Ectodermal cell (in vitro differentiated cells): ENCODE measurements at regions not wholly inside any gene's neighbourhood (a gene's known extent, or its start where the extent isn't known, plus 50 kb on each side); places are given as distances from the start of the nearest gene placed in this dataset.

Source experiments
- H3K27ac ChIP-seq: 2 replicates; pipeline ENCODE4 v1.7.0; 2013; ENCODE audit warnings: mild to moderate bottlenecking, low read depth, low read length; ENCODE audit not compliant: insufficient read depth, poor library complexity, severe bottlenecking
- H3K27me3 ChIP-seq: 2 replicates; pipeline ENCODE4 v1.7.0; 2013; ENCODE audit warnings: mild to moderate bottlenecking, low read length; ENCODE audit not compliant: insufficient read depth, control insufficient read depth, poor library complexity, severe bottlenecking
- H3K36me3 ChIP-seq: one replicate; pipeline ENCODE4 v1.7.0; 2013; ENCODE audit warnings: low read length; ENCODE audit not compliant: control insufficient read depth, insufficient read depth
- H3K4me1 ChIP-seq: one replicate; pipeline ENCODE4 v1.7.0; 2013; ENCODE audit warnings: low read length; ENCODE audit not compliant: control insufficient read depth, insufficient read depth
- H3K4me3 ChIP-seq: 2 replicates; pipeline ENCODE4 v1.7.0; 2013; ENCODE audit warnings: low read depth, low read length, control low read depth; ENCODE audit not compliant: insufficient read depth
- H3K9me3 ChIP-seq: 2 replicates; pipeline ENCODE4 v1.7.0; 2013; ENCODE audit warnings: mild to moderate bottlenecking, low read length, moderate library complexity; ENCODE audit not compliant: control insufficient read depth
- WGBS, 2 experiments: methylation state at CpG; one replicate each; pipeline ENCODE4 v1.1.7; 2013; ENCODE audit warnings: missing lambda C conversion rate in 2 of 2; 5-methylcytosine and 5-hydroxymethylcytosine counted together

DNA sequence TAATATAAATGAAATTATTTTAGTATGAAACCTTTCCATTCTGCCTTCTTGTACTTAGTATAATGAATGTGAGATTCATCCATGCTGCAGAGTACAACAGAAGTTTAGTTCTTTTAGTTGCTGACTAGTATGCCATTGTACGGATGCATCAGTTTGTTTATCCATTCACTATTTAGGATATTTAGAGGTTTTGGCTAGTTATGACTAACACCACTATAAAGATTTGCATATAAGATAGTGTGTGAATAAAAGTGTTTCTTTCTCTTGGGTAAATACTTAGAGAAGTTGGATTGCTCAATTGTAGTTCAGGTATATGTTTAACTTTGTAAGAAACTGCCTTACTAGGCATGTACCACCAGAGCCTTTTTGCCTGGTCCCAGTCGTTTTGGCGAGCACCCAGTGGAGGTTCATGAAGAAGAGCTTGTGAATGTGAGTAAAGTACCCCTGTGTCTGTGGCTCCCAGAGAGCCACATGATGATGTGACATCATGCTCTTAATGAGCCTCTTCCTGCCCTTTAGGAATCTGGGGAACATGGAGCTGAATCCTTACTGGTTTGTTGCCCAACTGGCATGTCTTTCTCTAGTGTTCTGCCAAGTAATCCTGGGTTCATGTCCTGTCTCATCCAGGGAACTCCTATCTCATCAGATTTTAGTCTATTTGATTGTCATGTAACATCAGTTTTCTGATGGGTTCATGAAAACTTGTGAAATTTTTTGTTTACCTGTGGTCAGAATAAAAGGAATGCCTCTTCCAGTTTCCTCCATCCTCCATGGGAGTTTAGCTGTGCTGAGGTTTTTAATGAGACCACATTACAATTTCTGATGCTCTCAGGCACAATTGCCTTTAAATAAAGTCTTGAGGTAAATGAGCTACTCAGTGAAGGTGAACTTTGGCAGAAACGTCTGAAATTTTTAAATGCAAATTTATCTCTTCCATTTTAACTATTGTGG, 234.8 kb downstream of the CASP12 start:
- Histone ChIP-seq H3K36me3 (no peaks in the 10 kb centered on the region), H3K27ac (no peak overlapping the region), H3K4me1 (no peaks in the 10 kb centered on the region), H3K9me3 (no peaks in the 10 kb centered on the region), H3K27me3 (no peaks in the 10 kb centered on the region), H3K4me3 (no peak overlapping the region)
- 95 to 100% methylated on average over 3 to 4 of the region's 4 CpGs for WGBS, 2 experiments

DNA sequence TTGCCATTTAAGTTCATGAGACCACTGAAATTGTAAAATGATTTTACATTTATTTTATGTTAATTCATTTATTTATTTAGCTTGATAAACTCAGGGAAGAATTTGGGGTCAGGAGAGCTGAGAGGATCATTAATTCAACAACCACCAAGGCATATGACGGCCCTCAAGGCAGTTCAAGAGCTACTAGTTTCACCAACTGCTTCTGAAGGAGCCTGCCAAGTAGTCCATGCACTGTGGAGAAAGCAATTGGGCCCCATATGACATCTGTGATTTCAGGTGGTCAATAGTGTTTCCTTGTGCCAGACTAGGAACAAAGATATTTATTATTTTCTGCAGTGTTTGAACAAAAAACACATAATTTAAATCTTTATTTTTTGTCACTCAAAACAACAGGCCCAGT, 236.4 kb downstream of the CASP12 start:
- Histone ChIP-seq H3K4me3 (no peak overlapping the region), H3K9me3 (no peaks in the 10 kb centered on the region), H3K27me3 (no peaks in the 10 kb centered on the region), H3K4me1 (no peaks in the 10 kb centered on the region), H3K36me3 (no peaks in the 10 kb centered on the region), H3K27ac (no peak overlapping the region)
- WGBS, 2 experiments: 94 to 100% methylated on average over 1 of the region's 1 CpG

- H3K36me3 ChIP-seq: no peaks in the 10 kb centered on the region
- 91 to 97% methylated on average over 5 of the region's 5 CpGs for WGBS, 2 experiments
- no peaks in the 10 kb centered on the region for H3K27me3 ChIP-seq
- no peak overlapping the region for H3K4me3 ChIP-seq
- no peaks in the 10 kb centered on the region for H3K9me3 ChIP-seq
- H3K27ac ChIP-seq: no peak overlapping the region
- H3K4me1 ChIP-seq: no peaks in the 10 kb centered on the region
These were observed 236.8 kb downstream of the CASP12 start for GRCh38 chr11:104661471-104661870.

DNA sequence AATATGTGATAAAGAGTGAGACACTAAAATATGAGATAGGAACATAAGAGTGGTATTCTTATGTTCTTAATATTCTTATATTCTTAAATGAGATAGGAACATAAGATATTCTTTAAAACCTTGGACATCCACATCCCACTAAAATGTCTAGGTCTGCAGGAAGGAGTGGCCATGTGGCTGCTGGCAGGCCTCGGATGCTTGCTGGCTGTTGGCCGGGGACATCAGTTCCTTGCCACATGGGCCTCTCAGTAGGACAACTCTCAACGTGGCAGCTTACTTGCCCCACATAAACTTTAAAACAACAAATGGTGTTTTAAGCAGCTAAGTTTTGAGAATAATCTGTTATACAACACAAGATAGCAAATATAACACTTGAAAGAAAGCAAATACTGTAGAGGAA, 240.1 kb downstream of the CASP12 start:
- 100% methylated on average over 2 to 3 of the region's 3 CpGs for WGBS, 2 experiments
- no peaks in the 10 kb centered on the region for H3K36me3 ChIP-seq
- H3K4me1 ChIP-seq: no peaks in the 10 kb centered on the region
- no peak overlapping the region for H3K27ac ChIP-seq
- no peaks in the 10 kb centered on the region for H3K27me3 ChIP-seq
- no peaks in the 10 kb centered on the region for H3K9me3 ChIP-seq
- H3K4me3 ChIP-seq: no peak overlapping the region

DNA sequence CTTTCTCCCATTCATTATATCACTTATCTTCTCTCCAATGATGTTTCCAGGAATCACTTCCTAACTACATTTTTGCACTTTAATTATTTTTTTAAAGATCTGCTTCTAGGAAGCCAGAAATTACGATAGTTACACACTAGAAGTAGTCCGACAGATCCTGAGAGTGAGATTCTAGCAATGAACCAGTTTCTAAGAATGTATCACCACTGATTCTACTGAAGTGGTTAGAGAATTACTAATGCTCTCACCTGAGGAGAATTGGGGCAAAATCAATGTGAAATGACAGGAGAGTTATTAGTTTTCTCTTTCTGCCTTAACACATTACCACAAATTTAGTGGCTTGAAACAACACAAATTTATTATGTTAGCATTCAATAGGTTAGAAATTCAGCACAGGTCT, 241.2 kb downstream of the CASP12 start:
- 92 to 93% methylated on average over 2 of the region's 2 CpGs for WGBS, 2 experiments
- H3K36me3 ChIP-seq: no peaks in the 10 kb centered on the region
- H3K4me3 ChIP-seq: no peak overlapping the region
- H3K27ac ChIP-seq: no peak overlapping the region
- H3K9me3 ChIP-seq: no peaks in the 10 kb centered on the region
- no peaks in the 10 kb centered on the region for H3K27me3 ChIP-seq
- no peaks in the 10 kb centered on the region for H3K4me1 ChIP-seq

DNA sequence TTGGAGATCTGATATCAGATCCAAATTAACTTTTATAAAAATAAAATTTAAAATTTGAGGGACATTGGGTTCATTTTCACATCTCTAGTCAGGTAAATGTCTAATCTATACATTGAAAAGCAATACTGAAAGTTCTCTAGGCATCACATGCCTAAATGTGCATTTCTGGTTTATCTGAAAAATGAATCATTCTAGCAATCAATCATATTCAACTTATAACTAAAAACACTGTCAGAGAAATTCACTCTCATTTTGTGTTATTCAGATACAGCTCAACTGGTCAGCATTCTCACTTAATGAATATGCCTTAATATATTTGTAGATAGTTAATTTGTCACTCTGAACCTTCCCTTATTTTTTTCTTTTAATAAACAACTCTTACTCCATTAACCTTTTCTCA, 243.2 kb downstream of the CASP12 start:
- Histone ChIP-seq H3K27me3 (no peaks in the 10 kb centered on the region), H3K27ac (no peak overlapping the region), H3K9me3 (no peaks in the 10 kb centered on the region), H3K4me1 (no peaks in the 10 kb centered on the region), H3K36me3 (no peaks in the 10 kb centered on the region), H3K4me3 (no peak overlapping the region)

GRCh38 chr11:104654181-104654813, 244.0 kb downstream of the CASP12 start:
- no peak overlapping the region for H3K27ac ChIP-seq
- H3K4me3 ChIP-seq: no peak overlapping the region
- no peaks in the 10 kb centered on the region for H3K4me1 ChIP-seq
- no peaks in the 10 kb centered on the region for H3K36me3 ChIP-seq
- no CpG with 5 or more reads among the region's 1 CpG for WGBS, 2 experiments
- no peaks in the 10 kb centered on the region for H3K9me3 ChIP-seq
- no peaks in the 10 kb centered on the region for H3K27me3 ChIP-seq

- H3K4me1 ChIP-seq: no peaks in the 10 kb centered on the region
- no peaks in the 10 kb centered on the region for H3K36me3 ChIP-seq
- H3K27me3 ChIP-seq: no peaks in the 10 kb centered on the region
- H3K4me3 ChIP-seq: no peak overlapping the region
- WGBS, 2 experiments: 92% methylated on average over 5 of the region's 5 CpGs
- no peak overlapping the region for H3K27ac ChIP-seq
- no peaks in the 10 kb centered on the region for H3K9me3 ChIP-seq
These were observed 244.9 kb downstream of the CASP12 start for GRCh38 chr11:104653407-104653806.

DNA sequence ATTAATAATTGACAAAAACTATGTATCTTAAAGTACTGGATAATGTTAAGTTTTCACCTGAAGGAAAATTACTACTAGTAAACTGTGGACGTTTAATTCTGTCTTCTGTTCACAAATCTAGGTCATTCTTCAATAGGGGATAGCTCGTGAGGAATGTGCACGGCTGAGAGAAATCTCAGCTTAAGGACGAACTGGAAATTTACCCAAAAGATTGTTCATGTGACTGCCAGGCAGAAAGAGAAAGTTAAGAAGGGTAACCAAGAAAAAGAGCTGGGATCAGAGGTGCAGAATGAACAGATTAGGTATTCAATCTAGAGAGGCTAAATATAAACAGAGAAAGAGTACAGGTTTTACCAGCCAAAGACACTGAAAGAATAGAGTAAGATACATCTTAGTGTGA, 245.3 kb downstream of the CASP12 start:
- Histone ChIP-seq H3K9me3 (no peaks in the 10 kb centered on the region), H3K4me1 (no peaks in the 10 kb centered on the region), H3K36me3 (no peaks in the 10 kb centered on the region), H3K27ac (no peak overlapping the region), H3K4me3 (no peak overlapping the region), H3K27me3 (no peaks in the 10 kb centered on the region)
- WGBS, 2 experiments: 93 to 96% methylated on average over 4 of the region's 4 CpGs

DNA sequence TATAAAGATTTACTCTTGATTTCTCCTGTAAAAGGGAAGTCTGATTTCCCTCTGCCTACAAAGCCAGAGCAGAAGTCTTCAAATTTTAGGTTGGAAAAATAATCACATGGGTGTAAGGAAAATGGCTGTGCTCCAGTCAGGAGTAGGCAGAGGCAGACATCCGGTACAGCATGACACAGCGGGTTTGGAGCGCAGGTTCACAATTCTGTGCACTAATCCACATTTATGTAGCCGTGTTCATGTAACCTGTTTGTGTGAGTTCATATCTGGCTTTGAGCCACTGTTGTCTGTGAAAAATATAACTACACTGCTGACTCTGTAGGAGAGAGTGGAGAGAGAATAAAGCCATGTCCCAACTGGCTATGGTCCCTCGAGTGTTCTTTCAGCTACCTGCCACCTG, 248.0 kb downstream of the CASP12 start:
- Histone ChIP-seq H3K27me3 (no peaks in the 10 kb centered on the region), H3K4me3 (no peak overlapping the region), H3K4me1 (no peaks in the 10 kb centered on the region), H3K9me3 (no peaks in the 10 kb centered on the region), H3K27ac (no peak overlapping the region), H3K36me3 (no peaks in the 10 kb centered on the region)
- WGBS, 2 experiments: 92 to 97% methylated on average over 5 of the region's 5 CpGs
